ENCODE measurements at regions not wholly inside any gene's neighbourhood (a gene's known extent, or its start where the extent isn't known, plus 50 kb on each side); places are given as distances from the start of the nearest gene placed in this dataset.

GRCh38 chr2:2822143-2822542 lies 491.1 kb upstream of the MYT1L start:
- Mint-ChIP-seq H3K4me1 (no peaks in the 10 kb centered on the region), H3K36me3 (no peaks in the 10 kb centered on the region), H3K27me3 (ENCODE audit: low read depth) (peaks cover 2% of the 10 kb centered on the region), H3K9me3 (peaks cover 42% of the 10 kb centered on the region), H3K4me3 (no peak overlapping the region), H3K27ac (no peak overlapping the region)
- DNase-seq (ENCODE audit: low spot score in 2 of 2, unreplicated experiment in 2 of 2), result no peak
- TF ChIP-seq CTCF (IDR thresholded peaks at IDR 0.05; ENCODE audit: unreplicated experiment), result no peak

GRCh38 chr2:2812648-2813047 lies 481.6 kb upstream of the MYT1L start:
- no peak overlapping the region for H3K27ac Mint-ChIP-seq
- TF ChIP-seq CTCF (IDR thresholded peaks at IDR 0.05; ENCODE audit: unreplicated experiment), result no peak
- H3K4me3 Mint-ChIP-seq, result no peak overlapping the region
- no peak for DNase-seq (ENCODE audit: low spot score in 2 of 2, unreplicated experiment in 2 of 2)
- peaks cover 4% of the 10 kb centered on the region for H3K27me3 Mint-ChIP-seq (ENCODE audit: low read depth)
- H3K4me1 Mint-ChIP-seq, result no peaks in the 10 kb centered on the region
- no peaks in the 10 kb centered on the region for H3K36me3 Mint-ChIP-seq
- peaks cover 41% of the 10 kb centered on the region for H3K9me3 Mint-ChIP-seq

- Mint-ChIP-seq H3K9me3 (peaks cover 40% of the 10 kb centered on the region), H3K4me1 (no peaks in the 10 kb centered on the region), H3K27ac (no peak overlapping the region), H3K27me3 (ENCODE audit: low read depth) (peaks cover 4% of the 10 kb centered on the region), H3K36me3 (no peaks in the 10 kb centered on the region), H3K4me3 (no peak overlapping the region)
- no peak for DNase-seq (ENCODE audit: low spot score in 2 of 2, unreplicated experiment in 2 of 2)
- TF ChIP-seq CTCF (IDR thresholded peaks at IDR 0.05; ENCODE audit: unreplicated experiment), result no peak
Measured at GRCh38 chr2:2812117-2812516, 481.0 kb upstream of the MYT1L start.

GRCh38 chr2:2810504-2810903 lies 479.4 kb upstream of the MYT1L start:
- peaks cover 4% of the 10 kb centered on the region for H3K27me3 Mint-ChIP-seq (ENCODE audit: low read depth)
- no peak overlapping the region for H3K27ac Mint-ChIP-seq
- H3K36me3 Mint-ChIP-seq, result no peaks in the 10 kb centered on the region
- DNase-seq (ENCODE audit: low spot score in 2 of 2, unreplicated experiment in 2 of 2), result no peak
- no peak for TF ChIP-seq CTCF (IDR thresholded peaks at IDR 0.05; ENCODE audit: unreplicated experiment)
- peaks cover 35% of the 10 kb centered on the region for H3K9me3 Mint-ChIP-seq
- no peak overlapping the region for H3K4me3 Mint-ChIP-seq
- no peaks in the 10 kb centered on the region for H3K4me1 Mint-ChIP-seq

- H3K4me1 Mint-ChIP-seq, result no peaks in the 10 kb centered on the region
- no peak for DNase-seq (ENCODE audit: low spot score in 2 of 2, unreplicated experiment in 2 of 2)
Measured at GRCh38 chr2:2809771-2810170, 478.7 kb upstream of the MYT1L start.

More at GRCh38 chr2:2809771-2810170, 478.7 kb upstream of the MYT1L start:
- no peak for TF ChIP-seq CTCF (IDR thresholded peaks at IDR 0.05; ENCODE audit: unreplicated experiment)
- H3K36me3 Mint-ChIP-seq, result no peaks in the 10 kb centered on the region
- H3K27ac Mint-ChIP-seq, result no peak overlapping the region
- peaks cover 37% of the 10 kb centered on the region for H3K9me3 Mint-ChIP-seq
- H3K4me3 Mint-ChIP-seq, result no peak overlapping the region
- peaks cover 4% of the 10 kb centered on the region for H3K27me3 Mint-ChIP-seq (ENCODE audit: low read depth)

Measured in mesothelial cell of epicardium (in vitro differentiated cells).